Prostate gland (tissue), 2 donors: ENCODE measurements at regions not wholly inside any gene's neighbourhood (a gene's known extent, or its start where the extent isn't known, plus 50 kb on each side); places are given as distances from the start of the nearest gene placed in this dataset.

Source experiments
- DNase-seq: peaks from one replicate; pipeline ENCODE4 v3.0.0-alpha.2; 2019; ENCODE audit warnings: low spot score
- H3K27ac ChIP-seq, 2 donors: fragments of 200-600 bp; sonication (generic); 2 replicates each; pipeline ENCODE4 v1.5.1; 2017 to 2019
- H3K27me3 ChIP-seq: fragments of 200-600 bp; sonication (generic); replicated peaks from 2 replicates; pipeline ENCODE4 v1.5.1; 2019; ENCODE audit not compliant: insufficient read depth
- H3K36me3 ChIP-seq, 2 donors: fragments of 200-600 bp; sonication (generic); 1 replicate in 1 of 2; 2 replicates in 1 of 2; pipeline versions ENCODE4 v1.5.1 to v1.8.1; 2017 to 2019
- H3K4me1 ChIP-seq: fragments of 200-600 bp; sonication (generic); replicated peaks from 2 replicates; pipeline ENCODE4 v1.5.1; 2019
- H3K4me3 ChIP-seq, 2 donors: fragments of 200-600 bp; sonication (generic); 2 replicates each; pipeline ENCODE4 v1.5.1; 2017 to 2019
- H3K9me3 ChIP-seq: fragments of 200-600 bp; sonication (generic); 2 replicates; pipeline ENCODE4 v1.5.1; 2017
- POLR2A ChIP-seq: fragments of 450-650 bp; IDR thresholded peaks from one replicate; pipeline ENCODE4 v1.6.1; 2016; ENCODE audit warnings: antibody characterized with exemption, mild to moderate bottlenecking
- POLR2AphosphoS5 ChIP-seq: sonication (generic); formaldehyde crosslinking; IDR thresholded peaks from one replicate; pipeline ENCODE4 v1.6.1; 2017; ENCODE audit warnings: antibody characterized with exemption
- WGBS: methylation state at CpG from one replicate; pipeline ENCODE4 v1.1.5; 2018; 5-methylcytosine and 5-hydroxymethylcytosine counted together
- intact Hi-C: fragments of 100-400 bp; cut with DNase I; formaldehyde crosslinking; loops from one replicate; pipeline ENCODE4 v1.14.2; 2022
- TF ChIP-seq, protein P1 (sequence below), 4 experiments: fragments of 200-600 bp in 2 of 4; fragments of 450-650 bp in 2 of 4; sonication (generic) in 2 of 4; IDR thresholded peaks; 1 replicate in 3 of 4; 2 replicates in 1 of 4; pipeline ENCODE4 v1.5.1; 2016 to 2019; ENCODE audit warnings: antibody characterized with exemption in 4 of 4, mild to moderate bottlenecking in 2 of 4, moderate library complexity in 2 of 4

- no peak for TF ChIP-seq POLR2A
- no peaks in the 10 kb centered on the region for H3K9me3 ChIP-seq
- no peaks in the 10 kb centered on the region for H3K27me3 ChIP-seq
- DNase-seq, result no peak
- no peak overlapping the region for H3K27ac ChIP-seq
- H3K4me3 ChIP-seq, result no peak overlapping the region
- intact Hi-C loops, result no loop called here
- H3K36me3 ChIP-seq, result no peaks in the 10 kb centered on the region
- H3K4me1 ChIP-seq, result no peaks in the 10 kb centered on the region
Observed at GRCh38 chr4:19038231-19038630, 1016.7 kb upstream of the LCORL start.

- H3K9me3 ChIP-seq, result no peaks in the 10 kb centered on the region
- no peak overlapping the region for H3K4me3 ChIP-seq
- TF ChIP-seq, protein P1, sequence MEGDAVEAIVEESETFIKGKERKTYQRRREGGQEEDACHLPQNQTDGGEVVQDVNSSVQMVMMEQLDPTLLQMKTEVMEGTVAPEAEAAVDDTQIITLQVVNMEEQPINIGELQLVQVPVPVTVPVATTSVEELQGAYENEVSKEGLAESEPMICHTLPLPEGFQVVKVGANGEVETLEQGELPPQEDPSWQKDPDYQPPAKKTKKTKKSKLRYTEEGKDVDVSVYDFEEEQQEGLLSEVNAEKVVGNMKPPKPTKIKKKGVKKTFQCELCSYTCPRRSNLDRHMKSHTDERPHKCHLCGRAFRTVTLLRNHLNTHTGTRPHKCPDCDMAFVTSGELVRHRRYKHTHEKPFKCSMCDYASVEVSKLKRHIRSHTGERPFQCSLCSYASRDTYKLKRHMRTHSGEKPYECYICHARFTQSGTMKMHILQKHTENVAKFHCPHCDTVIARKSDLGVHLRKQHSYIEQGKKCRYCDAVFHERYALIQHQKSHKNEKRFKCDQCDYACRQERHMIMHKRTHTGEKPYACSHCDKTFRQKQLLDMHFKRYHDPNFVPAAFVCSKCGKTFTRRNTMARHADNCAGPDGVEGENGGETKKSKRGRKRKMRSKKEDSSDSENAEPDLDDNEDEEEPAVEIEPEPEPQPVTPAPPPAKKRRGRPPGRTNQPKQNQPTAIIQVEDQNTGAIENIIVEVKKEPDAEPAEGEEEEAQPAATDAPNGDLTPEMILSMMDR (IDR thresholded peaks at IDR 0.05), result no peak
- TF ChIP-seq POLR2A (no peak), POLR2AphosphoS5 (no peak)
- no peak for DNase-seq
- no peaks in the 10 kb centered on the region for H3K36me3 ChIP-seq
- H3K27ac ChIP-seq, result no peak overlapping the region
- intact Hi-C loops, result no loop called here
- WGBS, result 79% methylated on average over 2 of the region's 2 CpGs
- no peaks in the 10 kb centered on the region for H3K4me1 ChIP-seq
- no peaks in the 10 kb centered on the region for H3K27me3 ChIP-seq
Observed at GRCh38 chr4:19033816-19034733, 1012.5 kb upstream of the LCORL start.

GRCh38 chr4:19030536-19030935, 1009.0 kb upstream of the LCORL start:
- Histone ChIP-seq H3K4me3 (no peak overlapping the region), H3K9me3 (no peaks in the 10 kb centered on the region), H3K27ac (no peak overlapping the region), H3K36me3 (no peaks in the 10 kb centered on the region), H3K27me3 (no peaks in the 10 kb centered on the region), H3K4me1 (no peaks in the 10 kb centered on the region)
- intact Hi-C loops, result no loop called here
- DNase-seq, result no peak
- TF ChIP-seq POLR2AphosphoS5, result no peak
- TF ChIP-seq POLR2A, result no peak
- TF ChIP-seq, protein P1 (IDR thresholded peaks at IDR 0.05), result no peak

DNA sequence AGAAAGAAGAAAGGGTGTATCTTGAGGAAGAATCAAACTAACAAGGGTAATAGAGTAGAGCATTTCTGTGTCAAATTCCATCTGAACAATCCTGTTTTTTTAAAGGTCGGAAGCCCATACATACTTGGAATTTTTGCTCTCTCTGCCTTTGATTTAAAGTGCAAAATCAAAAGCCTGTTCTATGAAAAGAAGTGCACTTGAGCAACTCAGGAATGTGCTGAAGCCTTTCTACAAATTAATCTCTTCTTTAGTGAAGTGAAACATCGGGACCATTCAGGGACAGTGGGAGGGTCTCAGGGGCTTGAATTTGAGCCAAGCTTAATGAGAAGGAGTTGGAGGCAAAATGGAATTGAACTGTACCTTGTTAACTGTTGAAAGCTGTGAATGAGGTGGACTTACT, 1008.5 kb upstream of the LCORL start:
- WGBS, result 13% methylated on average over 2 of the region's 2 CpGs
- TF ChIP-seq POLR2A (no peak), POLR2AphosphoS5 (no peak)
- TF ChIP-seq, protein P1 (IDR thresholded peaks at IDR 0.05), result no peak
- no peak for DNase-seq

DNA sequence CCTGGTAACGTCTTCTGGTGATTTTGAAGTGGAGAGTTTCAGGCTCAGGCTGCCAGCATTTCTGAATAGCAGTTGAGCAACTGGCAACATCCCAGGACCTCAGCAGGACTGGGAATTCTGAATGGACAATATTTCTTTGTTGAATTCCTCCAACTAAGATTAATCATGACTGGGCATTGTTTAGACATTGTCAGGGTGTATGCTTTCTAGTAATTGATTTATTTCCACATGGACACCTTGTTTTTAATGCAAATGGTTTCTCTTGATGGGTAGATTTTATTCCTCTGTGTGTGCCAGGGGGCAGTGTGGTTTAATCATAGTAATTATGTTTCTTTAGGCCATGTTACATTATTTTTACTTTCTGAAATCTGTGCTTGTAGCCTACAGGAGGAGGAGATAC, 1004.7 kb upstream of the LCORL start:
- Histone ChIP-seq H3K36me3 (no peaks in the 10 kb centered on the region), H3K4me3 (no peak overlapping the region), H3K27ac (no peak overlapping the region), H3K4me1 (no peaks in the 10 kb centered on the region), H3K9me3 (no peaks in the 10 kb centered on the region), H3K27me3 (no peaks in the 10 kb centered on the region)
- DNase-seq, result no peak
- 48% methylated on average over 1 of the region's 1 CpG for WGBS
- TF ChIP-seq POLR2A (no peak), POLR2AphosphoS5 (no peak)
- TF ChIP-seq, protein P1 (IDR thresholded peaks at IDR 0.05), result no peak
- intact Hi-C loops, result no loop called here

More for the DNA sequence above, 1008.5 kb upstream of the LCORL start:
- Histone ChIP-seq H3K4me3 (no peak overlapping the region), H3K4me1 (no peaks in the 10 kb centered on the region), H3K36me3 (no peaks in the 10 kb centered on the region), H3K9me3 (no peaks in the 10 kb centered on the region), H3K27me3 (no peaks in the 10 kb centered on the region), H3K27ac (no peak overlapping the region)
- intact Hi-C loops, result no loop called here
